Ammon's horn (tissue), 1 donor: ENCODE measurements at regions not wholly inside any gene's neighbourhood (a gene's known extent, or its start where the extent isn't known, plus 50 kb on each side); places are given as distances from the start of the nearest gene placed in this dataset.
A peak's percentile ranks its signal among the peaks of the same experiment; 100 is the strongest.

Experiments used
- DNase-seq: peaks from one replicate; pipeline ENCODE4 v3.0.0-alpha.2; 2016; ENCODE audit warnings: low spot score

DNA sequence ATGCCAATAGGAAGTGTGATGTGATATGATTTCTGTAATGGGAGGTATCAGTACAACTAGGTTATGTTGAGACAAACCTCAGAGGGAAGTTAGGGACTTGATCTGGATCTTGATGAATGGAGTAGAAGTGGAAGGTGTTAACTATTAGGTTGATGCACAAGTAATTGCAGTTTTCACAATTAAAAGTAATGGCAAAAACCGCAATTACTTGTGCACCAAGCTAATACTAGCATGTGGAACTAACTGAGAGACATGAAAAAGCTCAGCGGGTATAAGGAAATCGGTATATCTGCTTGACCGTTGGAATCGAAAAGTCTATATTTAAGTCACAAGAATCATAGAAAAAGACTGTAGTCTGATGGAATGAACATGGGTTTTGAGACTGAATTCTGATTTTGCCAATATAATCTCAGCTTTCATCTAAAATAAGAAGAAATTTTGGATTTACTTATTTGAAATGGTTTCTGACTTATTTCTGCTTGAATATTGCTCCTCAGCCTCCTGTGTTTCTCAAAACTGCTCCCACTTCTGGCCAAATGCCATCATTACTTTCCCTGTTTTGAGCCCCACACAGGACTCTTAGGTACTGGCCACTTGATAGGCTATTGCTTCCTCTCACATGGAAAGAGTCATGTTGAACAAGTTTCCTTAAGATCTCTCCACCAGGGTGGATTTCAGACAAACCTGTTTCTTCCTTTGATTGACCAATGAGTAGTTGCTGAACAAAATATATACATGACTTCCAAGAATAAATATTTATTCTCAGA, 271.5 kb upstream of the COL8A1 start:
- no peak for DNase-seq

- no peak for DNase-seq
Observed at GRCh38 chr3:99365979-99366378, 272.4 kb upstream of the COL8A1 start.

- no peak for DNase-seq
Observed at GRCh38 chr3:99365396-99365795, 273.0 kb upstream of the COL8A1 start.

GRCh38 chr3:99357131-99357530, 281.3 kb upstream of the COL8A1 start:
- no peak for DNase-seq

DNA sequence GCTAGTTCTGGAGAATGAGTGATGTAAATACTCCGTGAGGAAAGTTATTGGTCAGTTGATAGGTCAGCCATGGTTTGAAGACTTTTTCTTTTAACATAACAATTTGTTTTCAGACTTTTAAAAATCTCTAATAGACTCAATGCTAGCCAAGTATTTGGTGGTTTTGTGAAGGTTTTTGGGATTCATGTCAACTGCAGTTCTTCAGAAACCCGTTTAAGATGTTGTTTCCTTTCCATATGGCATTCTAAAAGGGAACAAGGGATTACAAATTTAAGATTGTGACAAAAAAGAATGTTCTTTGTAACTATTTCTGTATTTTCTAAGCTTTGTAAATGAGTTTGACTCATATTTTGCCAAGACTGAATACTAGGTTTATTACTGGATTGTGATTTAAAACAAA, 281.7 kb upstream of the COL8A1 start:
- DNase-seq: no peak

GRCh38 chr3:99355465-99355864, 282.9 kb upstream of the COL8A1 start:
- no peak for DNase-seq

GRCh38 chr3:99352811-99353210, 285.6 kb upstream of the COL8A1 start:
- DNase-seq: no peak

GRCh38 chr3:99351122-99351521, 287.3 kb upstream of the COL8A1 start:
- DNase-seq: no peak

DNA sequence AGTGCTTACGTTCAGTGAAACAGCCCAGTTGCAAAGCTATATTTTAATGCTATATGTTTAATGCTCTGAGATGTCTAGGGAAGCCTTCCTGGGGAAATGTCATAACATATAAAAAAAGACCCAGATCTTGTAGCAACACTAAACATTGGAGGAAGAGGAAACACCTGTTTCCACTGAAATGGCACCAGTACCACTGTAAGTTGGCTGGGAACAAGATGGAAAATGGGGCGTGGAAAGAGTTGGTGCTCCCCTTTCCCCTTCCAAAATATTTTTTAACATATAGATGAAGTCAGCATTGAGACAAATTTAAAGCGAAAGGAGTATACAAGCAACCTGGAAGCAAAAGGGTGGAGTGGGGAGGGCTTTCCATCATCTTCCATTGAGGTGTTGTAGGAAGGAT, 289.9 kb upstream of the COL8A1 start:
- DNase-seq: no peak

- DNase-seq: no peak
Observed at GRCh38 chr3:99344216-99344615, 294.2 kb upstream of the COL8A1 start.

- peak; percentile 31 for DNase-seq
Observed at GRCh38 chr3:99342383-99342782, 296.0 kb upstream of the COL8A1 start.

GRCh38 chr3:99339222-99339621, 299.2 kb upstream of the COL8A1 start:
- no peak for DNase-seq

- DNase-seq: no peak
Observed at GRCh38 chr3:99332718-99333117, 305.7 kb upstream of the COL8A1 start.

GRCh38 chr3:99332276-99332675, 306.1 kb upstream of the COL8A1 start:
- DNase-seq: no peak

DNA sequence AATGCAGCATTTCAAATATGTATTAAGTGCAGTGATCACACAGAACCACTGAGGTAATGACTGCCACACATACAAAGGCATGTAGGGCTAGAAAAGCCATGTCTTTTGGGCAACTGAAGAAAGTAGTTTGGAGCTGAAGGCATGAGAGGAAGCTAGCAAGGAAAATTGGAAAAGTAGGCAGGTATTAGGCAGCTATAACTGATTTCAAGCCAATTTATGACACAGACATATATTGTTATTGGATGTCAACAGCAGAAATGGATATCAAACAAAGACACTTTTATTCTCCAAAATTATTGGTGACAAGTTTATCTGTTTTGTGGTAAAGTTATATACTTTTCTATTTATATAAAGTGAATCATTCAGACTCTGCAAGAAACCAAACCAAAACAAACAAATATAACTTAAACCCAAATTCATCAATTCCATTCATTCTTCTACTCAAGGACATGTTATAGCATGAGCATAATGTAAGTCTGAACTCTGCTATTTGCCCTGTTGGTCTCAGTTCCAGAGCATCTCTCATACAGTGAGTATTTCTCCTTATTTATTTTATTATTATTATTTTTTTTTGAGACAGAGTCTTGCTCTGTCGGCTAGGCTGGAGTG, 307.4 kb upstream of the COL8A1 start:
- DNase-seq: no peak

- DNase-seq: no peak
Observed at GRCh38 chr3:99330281-99330680, 308.1 kb upstream of the COL8A1 start.

- no peak for DNase-seq
Observed at GRCh38 chr3:99325402-99325801, 313.0 kb upstream of the COL8A1 start.

- no peak for DNase-seq
Observed at GRCh38 chr3:99324636-99325203, 313.7 kb upstream of the COL8A1 start.

DNA sequence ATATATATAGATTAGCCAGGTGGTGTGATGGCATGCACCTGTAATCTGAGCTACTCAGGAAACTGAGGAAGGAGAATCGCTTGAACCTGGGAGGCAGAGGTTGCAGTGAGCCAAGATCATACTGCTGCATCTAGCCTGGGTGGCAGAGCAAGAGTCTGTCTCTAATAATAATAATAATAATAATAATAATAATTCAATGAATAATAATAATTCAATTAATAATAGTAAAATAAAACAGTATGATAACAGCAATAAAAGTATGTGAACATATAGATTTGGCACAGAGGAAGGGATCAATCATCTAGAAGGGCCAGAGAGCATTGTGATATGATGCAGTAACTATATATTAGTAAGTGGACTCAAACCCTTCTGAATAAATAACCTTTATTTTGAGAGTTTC, 314.5 kb upstream of the COL8A1 start:
- no peak for DNase-seq

DNA sequence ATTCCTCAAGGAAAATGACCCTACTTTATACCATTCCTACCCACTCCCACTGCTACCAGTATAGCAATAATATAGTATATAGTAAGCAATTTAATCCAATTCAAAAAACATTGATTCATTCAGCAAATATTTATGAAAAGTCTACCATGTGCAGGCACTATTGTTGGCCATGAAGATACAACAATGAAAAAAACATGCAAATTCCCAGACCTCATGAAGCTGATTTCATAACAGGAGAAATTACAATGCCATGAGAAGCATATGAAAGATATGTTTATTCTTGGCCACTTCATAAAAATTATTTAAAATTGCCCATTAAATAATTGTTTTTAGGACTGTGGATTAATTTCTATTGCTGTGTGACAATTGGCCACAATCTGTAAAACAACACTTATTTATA, 315.8 kb upstream of the COL8A1 start:
- DNase-seq: no peak

- no peak for DNase-seq
Observed at GRCh38 chr3:99321261-99321660, 317.1 kb upstream of the COL8A1 start.

- no peak for DNase-seq
Observed at GRCh38 chr3:99319961-99320360, 318.4 kb upstream of the COL8A1 start.

DNA sequence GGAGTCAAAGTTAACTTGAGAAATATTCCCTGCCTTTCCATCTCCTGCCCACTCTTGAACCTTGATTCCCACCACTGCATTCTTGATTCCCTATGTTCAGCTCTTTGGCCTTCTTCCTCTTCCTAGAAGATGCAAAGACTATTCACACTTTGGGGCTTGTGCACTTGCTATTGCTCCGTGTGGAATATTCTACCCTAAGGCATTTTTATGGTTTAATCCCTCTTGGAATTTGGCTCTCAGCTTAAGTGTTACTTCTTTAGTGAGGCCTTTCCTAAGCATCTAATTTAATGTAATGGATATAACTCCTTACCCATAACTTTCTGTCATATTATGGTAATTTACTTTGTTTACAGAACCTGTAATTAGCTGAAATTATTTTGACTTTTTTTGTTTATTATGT, 318.9 kb upstream of the COL8A1 start:
- DNase-seq: no peak

DNA sequence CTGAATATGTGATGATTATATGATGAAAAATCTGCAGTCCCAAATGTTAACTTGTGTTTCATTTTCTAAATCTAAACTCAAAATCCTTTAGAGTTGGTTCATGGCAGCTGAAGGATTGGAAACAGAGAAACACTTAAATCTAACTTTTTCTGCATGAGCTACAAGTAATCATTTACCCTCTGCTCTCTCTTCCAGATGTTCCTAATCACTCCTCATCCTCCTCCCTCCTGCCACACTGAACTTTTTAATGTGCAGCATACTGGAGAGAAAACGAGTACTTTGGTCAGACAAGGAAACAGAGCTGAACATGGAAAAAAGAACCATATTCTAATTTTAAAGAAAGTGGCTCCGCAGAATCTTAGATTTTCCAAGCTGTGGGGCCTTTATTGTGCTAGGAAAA, 321.2 kb upstream of the COL8A1 start:
- DNase-seq: no peak
